ENCODE measurements at regions not wholly inside any gene's neighbourhood (a gene's known extent, or its start where the extent isn't known, plus 50 kb on each side); places are given as distances from the start of the nearest gene placed in this dataset.
"Not testable (repeated sequence)": the region's sequence is repeated elsewhere in the genome, so short reads cannot be mapped to it uniquely, and the experiment has no call there.

GRCh38 chr15:81784751-81785150 lies 261.1 kb downstream of the MEX3B start:
- no peak for DNase-seq
- H3K36me3 Mint-ChIP-seq (ENCODE audit: insufficient read depth) = no peaks in the 10 kb centered on the region
- no peaks in the 10 kb centered on the region for H3K9me3 Mint-ChIP-seq
- ATAC-seq = no peak
- H3K4me3 Mint-ChIP-seq = no peak overlapping the region
- H3K4me1 Mint-ChIP-seq (ENCODE audit: low read depth) = no peaks in the 10 kb centered on the region
- peaks cover 12% of the 10 kb centered on the region for H3K27me3 Mint-ChIP-seq (ENCODE audit: low read depth)

GRCh38 chr15:81783586-81783985 lies 262.2 kb downstream of the MEX3B start:
- DNase-seq (no peak), ATAC-seq (no peak)
- Mint-ChIP-seq H3K4me1 (ENCODE audit: low read depth) (no peaks in the 10 kb centered on the region), H3K36me3 (ENCODE audit: insufficient read depth) (no peaks in the 10 kb centered on the region), H3K9me3 (no peaks in the 10 kb centered on the region), H3K4me3 (no peak overlapping the region), H3K27me3 (ENCODE audit: low read depth) (peaks cover 9% of the 10 kb centered on the region)

- DNase-seq = no peak
- ATAC-seq = no peak
- Mint-ChIP-seq H3K4me1 (ENCODE audit: low read depth) (no peaks in the 10 kb centered on the region), H3K9me3 (no peaks in the 10 kb centered on the region), H3K4me3 (no peak overlapping the region), H3K27me3 (ENCODE audit: low read depth) (peaks cover 8% of the 10 kb centered on the region), H3K36me3 (ENCODE audit: insufficient read depth) (no peaks in the 10 kb centered on the region)
Observed at GRCh38 chr15:81783076-81783475, 262.7 kb downstream of the MEX3B start.

GRCh38 chr15:81781395-81781794 lies 264.4 kb downstream of the MEX3B start:
- Mint-ChIP-seq H3K27me3 (ENCODE audit: low read depth) (peaks cover 9% of the 10 kb centered on the region), H3K36me3 (ENCODE audit: insufficient read depth) (no peaks in the 10 kb centered on the region), H3K4me1 (ENCODE audit: low read depth) (no peaks in the 10 kb centered on the region), H3K9me3 (no peaks in the 10 kb centered on the region), H3K4me3 (no peak overlapping the region)
- DNase-seq (no peak), ATAC-seq (no peak)

GRCh38 chr15:81780966-81781365 lies 264.9 kb downstream of the MEX3B start:
- Mint-ChIP-seq H3K27me3 (ENCODE audit: low read depth) (peaks cover 9% of the 10 kb centered on the region), H3K4me1 (ENCODE audit: low read depth) (no peaks in the 10 kb centered on the region), H3K4me3 (no peak overlapping the region), H3K36me3 (ENCODE audit: insufficient read depth) (no peaks in the 10 kb centered on the region), H3K9me3 (no peaks in the 10 kb centered on the region)
- ATAC-seq (no peak), DNase-seq (no peak)

- no peak for ATAC-seq
- Mint-ChIP-seq H3K4me3 (no peak overlapping the region), H3K9me3 (no peaks in the 10 kb centered on the region), H3K27me3 (ENCODE audit: low read depth) (peaks cover 9% of the 10 kb centered on the region), H3K4me1 (ENCODE audit: low read depth) (no peaks in the 10 kb centered on the region), H3K36me3 (ENCODE audit: insufficient read depth) (no peaks in the 10 kb centered on the region)
- DNase-seq = no peak
Observed at GRCh38 chr15:81779181-81779580, 266.6 kb downstream of the MEX3B start.

DNA sequence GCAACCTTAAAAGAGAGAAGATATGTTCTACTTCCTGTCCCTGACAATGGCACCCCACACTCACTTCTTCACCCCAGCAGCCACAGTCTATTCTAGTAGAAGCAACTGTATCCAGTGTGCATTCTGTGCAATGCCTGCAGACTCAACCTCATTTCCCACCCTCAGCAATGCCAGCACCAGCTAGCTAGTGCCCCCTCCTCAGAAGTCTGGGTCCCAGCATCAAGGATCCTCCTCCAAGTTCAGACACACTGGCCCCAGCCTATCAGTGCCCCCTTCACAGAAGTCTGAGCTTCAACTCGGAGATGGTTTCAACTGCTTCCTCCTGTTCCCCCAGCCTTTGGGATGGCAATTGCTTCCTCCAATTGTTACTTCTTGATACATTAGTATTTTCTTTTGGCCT lies 268.3 kb downstream of the MEX3B start:
- no peaks in the 10 kb centered on the region for H3K4me1 Mint-ChIP-seq (ENCODE audit: low read depth)
- H3K27me3 Mint-ChIP-seq (ENCODE audit: low read depth) = peaks cover 9% of the 10 kb centered on the region

DNA sequence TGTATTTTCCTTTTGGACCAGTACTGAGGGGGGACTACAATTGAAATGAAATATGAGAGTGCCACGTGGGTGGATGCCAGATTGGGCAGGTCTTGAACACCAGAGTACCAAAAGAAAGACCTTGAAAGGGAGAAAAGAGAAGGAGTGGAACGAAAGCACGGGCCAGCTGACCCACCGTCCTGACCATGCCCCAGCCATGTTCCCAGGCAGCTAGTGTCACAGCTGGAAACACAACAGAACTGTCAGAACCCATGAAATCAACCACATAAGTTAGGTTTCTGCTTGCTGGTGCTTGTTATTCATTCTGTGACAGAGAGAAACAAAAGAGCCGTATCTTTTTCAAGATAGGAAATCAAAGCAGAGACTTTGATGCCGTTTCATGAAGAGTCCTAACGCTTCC lies 268.8 kb downstream of the MEX3B start:
- Mint-ChIP-seq H3K36me3 (ENCODE audit: insufficient read depth) (no peaks in the 10 kb centered on the region), H3K4me3 (no peak overlapping the region), H3K9me3 (no peaks in the 10 kb centered on the region), H3K4me1 (ENCODE audit: low read depth) (no peaks in the 10 kb centered on the region), H3K27me3 (ENCODE audit: low read depth) (peaks cover 9% of the 10 kb centered on the region)
- DNase-seq (no peak), ATAC-seq (no peak)

More for the DNA sequence above, 268.3 kb downstream of the MEX3B start:
- no peak for ATAC-seq
- Mint-ChIP-seq H3K4me3 (no peak overlapping the region), H3K36me3 (ENCODE audit: insufficient read depth) (no peaks in the 10 kb centered on the region), H3K9me3 (no peaks in the 10 kb centered on the region)
- no peak for DNase-seq

DNA sequence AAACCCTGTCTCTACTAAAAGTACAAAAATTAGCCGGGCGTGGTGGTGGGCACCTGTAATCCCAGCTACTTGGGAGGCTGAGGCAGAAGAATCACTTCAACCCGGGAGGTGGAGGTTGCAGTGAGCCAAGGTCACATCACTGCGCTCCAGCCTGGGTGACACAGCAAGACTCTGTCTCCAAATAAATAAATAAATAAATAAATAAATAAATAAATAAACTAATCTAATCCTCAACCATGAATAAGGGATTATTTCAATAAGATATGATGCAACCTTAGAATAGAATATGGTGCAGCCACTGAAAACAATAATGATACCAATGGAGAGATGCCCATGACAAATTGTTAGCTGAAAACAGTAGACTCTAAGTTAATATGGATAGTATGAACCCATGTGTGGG lies 270.0 kb downstream of the MEX3B start:
- H3K9me3 Mint-ChIP-seq; H3K27me3 Mint-ChIP-seq (ENCODE audit: low read depth); H3K36me3 Mint-ChIP-seq (ENCODE audit: insufficient read depth); DNase-seq; H3K4me1 Mint-ChIP-seq (ENCODE audit: low read depth); ATAC-seq; H3K4me3 Mint-ChIP-seq: not testable (repeated sequence)

GRCh38 chr15:81774309-81774708 lies 271.5 kb downstream of the MEX3B start:
- DNase-seq (no peak), ATAC-seq (no peak)
- Mint-ChIP-seq H3K4me1 (ENCODE audit: low read depth) (no peaks in the 10 kb centered on the region), H3K4me3 (no peak overlapping the region), H3K27me3 (ENCODE audit: low read depth) (peaks cover 5% of the 10 kb centered on the region), H3K36me3 (ENCODE audit: insufficient read depth) (no peaks in the 10 kb centered on the region), H3K9me3 (no peaks in the 10 kb centered on the region)

DNA sequence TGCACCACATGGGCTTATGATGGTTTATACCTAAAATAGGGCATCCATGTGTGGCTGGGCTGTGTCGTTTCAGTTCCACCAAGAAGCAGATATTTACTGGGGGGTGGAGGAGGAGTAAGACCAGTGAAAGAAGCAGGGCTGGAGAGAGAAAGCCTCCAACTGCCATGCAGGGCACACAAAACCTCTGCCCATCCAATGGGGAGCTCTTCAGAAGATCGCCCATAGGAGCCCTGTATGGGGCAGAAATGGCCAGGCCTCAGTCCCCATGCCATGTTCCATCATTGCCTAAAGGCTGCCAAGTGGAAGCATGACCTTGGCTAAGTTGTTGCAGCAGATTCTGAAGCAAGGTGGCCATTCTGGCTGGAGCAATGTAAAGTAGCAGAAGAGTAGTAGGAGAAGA lies 277.0 kb downstream of the MEX3B start:
- H3K9me3 Mint-ChIP-seq = no peaks in the 10 kb centered on the region
- no peak for DNase-seq

GRCh38 chr15:81766829-81767475 lies 278.9 kb downstream of the MEX3B start:
- no peak for ATAC-seq
- no peak for DNase-seq
- no peaks in the 10 kb centered on the region for H3K36me3 Mint-ChIP-seq (ENCODE audit: insufficient read depth)
- no peaks in the 10 kb centered on the region for H3K9me3 Mint-ChIP-seq
- H3K4me1 Mint-ChIP-seq (ENCODE audit: low read depth) = no peaks in the 10 kb centered on the region
- H3K4me3 Mint-ChIP-seq = no peak overlapping the region
- H3K27me3 Mint-ChIP-seq (ENCODE audit: low read depth) = peaks cover 5% of the 10 kb centered on the region

More for the DNA sequence above, 277.0 kb downstream of the MEX3B start:
- peaks cover 5% of the 10 kb centered on the region for H3K27me3 Mint-ChIP-seq (ENCODE audit: low read depth)
- H3K4me3 Mint-ChIP-seq = no peak overlapping the region
- H3K4me1 Mint-ChIP-seq (ENCODE audit: low read depth) = no peaks in the 10 kb centered on the region
- ATAC-seq = no peak
- no peaks in the 10 kb centered on the region for H3K36me3 Mint-ChIP-seq (ENCODE audit: insufficient read depth)

GRCh38 chr15:81765816-81766215 lies 280.0 kb downstream of the MEX3B start:
- no peaks in the 10 kb centered on the region for H3K4me1 Mint-ChIP-seq (ENCODE audit: low read depth)
- no peak for ATAC-seq
- H3K27me3 Mint-ChIP-seq (ENCODE audit: low read depth) = peaks cover 8% of the 10 kb centered on the region
- no peaks in the 10 kb centered on the region for H3K36me3 Mint-ChIP-seq (ENCODE audit: insufficient read depth)
- no peak for DNase-seq
- no peak overlapping the region for H3K4me3 Mint-ChIP-seq
- no peaks in the 10 kb centered on the region for H3K9me3 Mint-ChIP-seq

GRCh38 chr15:81763304-81763703 lies 282.5 kb downstream of the MEX3B start:
- no peaks in the 10 kb centered on the region for H3K9me3 Mint-ChIP-seq
- no peak overlapping the region for H3K4me3 Mint-ChIP-seq
- peaks cover 3% of the 10 kb centered on the region for H3K27me3 Mint-ChIP-seq (ENCODE audit: low read depth)
- no peaks in the 10 kb centered on the region for H3K4me1 Mint-ChIP-seq (ENCODE audit: low read depth)
- DNase-seq = no peak
- no peak for ATAC-seq
- H3K36me3 Mint-ChIP-seq (ENCODE audit: insufficient read depth) = no peaks in the 10 kb centered on the region

GRCh38 chr15:81760686-81761085 lies 285.1 kb downstream of the MEX3B start:
- no peaks in the 10 kb centered on the region for H3K4me1 Mint-ChIP-seq (ENCODE audit: low read depth)
- H3K4me3 Mint-ChIP-seq = no peak overlapping the region
- DNase-seq = no peak
- peaks cover 8% of the 10 kb centered on the region for H3K27me3 Mint-ChIP-seq (ENCODE audit: low read depth)
- no peaks in the 10 kb centered on the region for H3K9me3 Mint-ChIP-seq
- no peaks in the 10 kb centered on the region for H3K36me3 Mint-ChIP-seq (ENCODE audit: insufficient read depth)
- no peak for ATAC-seq

All from activated T-cell treated with anti-CD3 and anti-CD28 coated beads, Interleukin-2, amount 50 U/mL, for 4 hours (primary cell).